HG02571 (cell line): ENCODE measurements at regions not wholly inside any gene's neighbourhood (a gene's known extent, or its start where the extent isn't known, plus 50 kb on each side); places are given as distances from the start of the nearest gene placed in this dataset.

ENCODE experiments used
- ATAC-seq: cut with Tn5 transposase; IDR thresholded peaks from one replicate; pipeline ENCODE4 v1.9.1; 2021; ENCODE audit warnings: mild to moderate bottlenecking, moderate library complexity; ENCODE audit not compliant: unreplicated experiment

DNA sequence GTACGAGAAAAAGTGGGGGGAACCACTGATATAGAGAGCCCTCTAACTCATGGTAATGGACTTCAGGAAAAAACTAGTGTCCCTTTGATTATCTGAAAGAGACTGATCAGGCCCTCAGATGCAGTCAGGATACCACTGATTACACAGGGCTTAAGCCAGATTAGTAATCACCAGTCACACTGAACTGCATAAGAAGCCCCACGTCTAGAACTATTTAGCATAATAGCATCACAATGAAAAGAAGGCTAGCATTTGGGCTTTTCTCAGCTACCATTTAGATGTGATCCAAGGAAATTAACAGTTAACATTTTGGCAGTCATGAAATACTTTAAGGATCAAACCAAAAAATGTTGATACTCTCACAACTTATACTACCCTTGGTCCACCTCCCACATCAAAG is 813.1 kb upstream of the POU3F3 start:
- no peak for ATAC-seq

DNA sequence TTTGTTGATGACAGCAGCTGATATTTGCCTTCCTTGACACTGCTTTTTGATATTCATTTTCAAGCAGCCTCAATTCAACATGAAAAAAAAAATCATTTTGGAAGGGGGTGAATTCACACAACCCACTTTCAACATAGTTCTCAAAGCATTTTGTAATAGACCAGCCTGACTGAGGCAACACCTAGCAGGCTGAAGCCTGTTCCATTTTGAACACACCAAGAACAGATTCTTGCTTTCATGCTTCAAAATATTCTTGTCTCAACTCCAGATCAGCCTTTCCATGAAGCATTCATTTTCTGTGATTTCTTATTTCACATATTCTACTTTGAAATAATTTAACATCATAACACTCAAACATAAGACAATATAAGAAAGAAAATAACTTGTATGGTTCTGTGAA is 812.6 kb upstream of the POU3F3 start:
- ATAC-seq: no peak

DNA sequence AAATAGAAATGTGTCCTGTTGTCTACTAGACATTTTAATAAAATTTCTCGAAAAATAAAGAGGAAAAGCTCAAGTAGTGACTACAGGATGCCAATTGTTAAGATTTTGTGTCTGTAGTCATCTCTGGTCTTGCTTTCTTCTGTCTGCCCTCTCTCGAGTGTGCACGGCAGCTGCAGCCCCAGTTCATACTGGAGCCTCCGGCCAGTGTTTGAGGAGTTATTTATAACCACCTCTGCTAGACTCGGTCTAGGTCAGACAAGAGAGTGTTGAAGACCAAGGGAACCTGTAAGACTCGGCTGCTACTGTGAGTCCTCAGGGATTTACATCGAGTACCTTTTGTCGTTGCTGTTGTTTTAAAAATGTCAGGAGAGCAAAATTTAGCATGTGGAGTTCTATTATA is 810.1 kb upstream of the POU3F3 start:
- ATAC-seq: no peak

DNA sequence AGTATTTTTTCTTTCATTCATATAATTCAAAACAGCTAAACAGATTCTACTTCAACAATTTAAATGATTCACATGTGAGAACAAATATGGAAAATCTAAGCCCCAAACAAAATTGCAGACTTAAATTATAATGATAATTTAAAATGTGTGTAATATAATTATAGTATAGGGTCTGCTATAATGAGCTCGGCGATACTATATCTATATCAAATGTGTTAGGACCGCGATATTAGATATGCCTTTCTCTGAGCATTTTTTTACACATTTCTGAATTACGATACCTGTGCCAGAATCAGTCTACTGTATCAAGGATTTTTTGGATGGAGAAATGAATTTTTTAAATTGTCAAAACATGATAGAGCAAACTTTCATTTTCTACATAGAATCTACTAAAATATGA is 808.8 kb upstream of the POU3F3 start:
- no peak for ATAC-seq

DNA sequence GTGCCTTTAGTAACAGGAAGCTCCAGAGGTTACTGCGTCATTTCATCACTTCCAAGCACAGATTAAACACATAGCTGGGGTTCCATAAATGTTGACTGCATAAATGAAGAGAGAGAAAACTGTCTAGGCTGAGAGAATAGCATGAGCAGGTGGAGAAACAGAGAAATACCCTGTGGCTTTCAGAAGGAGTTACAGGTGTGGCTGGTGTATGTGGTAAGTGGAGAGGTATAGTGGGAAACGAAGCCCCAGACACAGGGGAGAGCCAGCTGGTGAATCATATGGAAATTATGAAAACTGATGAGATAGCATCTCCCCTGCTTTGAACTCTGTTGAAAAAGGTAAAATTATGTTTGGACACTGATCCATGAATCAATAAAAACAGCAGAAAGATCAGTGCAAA is 807.4 kb upstream of the POU3F3 start:
- ATAC-seq: no peak

DNA sequence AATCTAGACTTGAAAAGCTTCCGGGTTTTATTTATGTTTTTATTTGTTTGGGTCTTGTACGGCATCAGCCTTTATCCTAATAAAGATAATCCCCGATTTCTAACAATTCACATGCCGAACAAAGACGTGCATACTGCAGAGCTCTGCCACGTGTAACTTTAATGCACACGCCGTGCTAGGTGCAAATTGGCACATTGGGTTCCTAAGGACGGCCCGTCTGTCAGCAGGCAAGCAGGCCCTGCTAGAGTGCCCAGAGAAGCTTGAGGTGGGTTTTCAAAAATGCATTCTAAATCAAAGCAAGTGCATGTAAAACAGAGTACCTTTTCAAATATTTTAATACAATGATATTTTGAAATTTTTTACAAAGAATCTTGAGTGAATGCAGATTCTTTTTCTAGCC is 806.4 kb upstream of the POU3F3 start:
- ATAC-seq: no peak

DNA sequence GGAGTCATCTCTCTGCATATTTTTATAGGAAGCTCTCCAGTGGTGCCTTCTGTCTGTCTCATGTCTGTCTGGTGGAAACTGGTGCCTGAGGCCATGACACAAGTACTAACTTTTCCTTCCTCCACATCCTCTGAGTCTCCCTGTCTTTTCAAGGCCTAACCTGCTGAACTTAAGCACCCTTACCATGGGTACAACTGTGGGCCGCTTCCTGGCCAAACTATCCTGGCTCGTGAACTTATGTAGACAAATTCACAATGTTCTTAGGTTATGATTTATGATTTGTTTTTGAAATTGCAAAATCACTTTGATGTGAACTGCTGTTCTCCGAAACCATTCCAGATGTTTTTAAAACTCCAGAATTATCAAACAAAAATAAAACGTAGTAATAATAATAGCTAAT is 804.5 kb upstream of the POU3F3 start:
- ATAC-seq: no peak

DNA sequence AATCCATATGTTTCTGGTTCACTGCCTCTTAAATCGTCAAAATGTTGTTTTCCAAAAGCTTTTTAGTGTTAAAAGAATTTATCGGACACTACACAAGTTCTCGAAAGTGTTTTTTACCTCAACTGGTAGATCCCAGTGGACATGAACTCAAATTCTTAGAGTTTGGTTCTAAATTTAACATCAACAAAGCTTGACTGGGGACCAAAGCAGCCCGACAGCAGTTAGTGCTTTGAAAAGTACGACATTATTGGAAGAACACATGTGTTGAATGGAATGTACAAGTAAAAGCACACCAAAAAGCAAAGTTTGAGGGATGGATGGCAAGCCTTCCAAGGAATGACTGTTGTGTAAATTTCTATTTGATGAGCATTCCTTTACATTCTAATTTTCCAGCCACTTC is 803.9 kb upstream of the POU3F3 start:
- ATAC-seq: no peak

DNA sequence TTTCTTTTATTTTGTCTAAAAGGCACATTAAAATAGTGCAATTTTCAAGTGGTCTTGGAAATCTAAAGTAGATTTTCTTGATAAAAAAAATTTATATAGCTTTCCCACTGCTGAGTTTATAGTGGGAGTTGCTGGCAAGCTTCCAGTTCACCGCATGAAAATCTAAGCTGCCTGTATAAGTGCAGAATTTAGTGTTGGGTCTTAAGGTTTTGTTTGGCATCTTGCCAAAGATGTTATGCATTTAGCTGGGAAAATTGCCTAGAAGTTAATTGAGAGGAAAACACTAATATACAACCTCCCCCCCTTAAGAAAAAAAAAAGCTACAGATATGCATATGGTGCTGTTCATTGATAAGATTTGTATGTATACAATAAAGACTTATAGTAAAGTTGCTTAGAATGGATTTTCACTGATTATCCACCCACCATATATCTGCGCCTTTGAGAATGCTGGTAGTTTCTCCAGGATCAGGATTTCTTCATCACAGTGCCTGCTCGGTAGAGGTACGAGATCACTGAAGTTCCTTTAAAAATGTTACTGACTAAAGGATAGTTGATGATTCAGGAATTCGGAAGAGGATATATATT is 803.2 kb upstream of the POU3F3 start:
- no peak for ATAC-seq

GRCh38 chr2:104051766-104052165 is 802.1 kb upstream of the POU3F3 start:
- ATAC-seq: no peak

- ATAC-seq: no peak
Measured at GRCh38 chr2:104052356-104052755, 801.6 kb upstream of the POU3F3 start.

- no peak for ATAC-seq
Measured at GRCh38 chr2:104056451-104056850, 797.5 kb upstream of the POU3F3 start.

GRCh38 chr2:104068665-104069064 is 785.2 kb upstream of the POU3F3 start:
- no peak for ATAC-seq

- no peak for ATAC-seq
Measured at GRCh38 chr2:104077573-104077972, 776.3 kb upstream of the POU3F3 start.

- ATAC-seq: no peak
Measured at GRCh38 chr2:104078431-104079157, 775.3 kb upstream of the POU3F3 start.

GRCh38 chr2:104088745-104089144 is 765.2 kb upstream of the POU3F3 start:
- no peak for ATAC-seq

GRCh38 chr2:104090407-104090806 is 763.5 kb upstream of the POU3F3 start:
- no peak for ATAC-seq

- ATAC-seq: no peak
Measured at GRCh38 chr2:104091894-104092293, 762.0 kb upstream of the POU3F3 start.

GRCh38 chr2:104092886-104093285 is 761.0 kb upstream of the POU3F3 start:
- ATAC-seq: no peak

DNA sequence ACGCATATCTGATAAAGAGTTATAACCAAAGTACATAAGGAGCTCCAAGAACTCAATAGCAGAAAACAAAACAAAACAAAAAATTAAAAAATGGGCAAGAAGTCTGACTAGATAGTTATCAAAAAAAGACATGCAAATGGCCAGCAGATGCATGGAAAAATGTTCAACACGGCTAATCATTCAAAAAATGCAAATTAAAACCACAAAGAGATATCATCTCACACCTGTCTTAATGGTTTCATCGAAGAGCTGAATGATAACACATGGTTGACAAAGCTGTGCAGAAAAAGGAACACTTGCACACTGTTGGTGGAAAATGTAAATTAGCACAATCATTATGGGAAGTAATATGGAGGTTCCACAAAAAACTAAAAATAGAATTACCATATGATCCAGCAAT is 751.3 kb upstream of the POU3F3 start:
- no peak for ATAC-seq

- no peak for ATAC-seq
Measured at GRCh38 chr2:104109356-104109755, 744.6 kb upstream of the POU3F3 start.

GRCh38 chr2:104118889-104119288 is 735.0 kb upstream of the POU3F3 start:
- no peak for ATAC-seq

DNA sequence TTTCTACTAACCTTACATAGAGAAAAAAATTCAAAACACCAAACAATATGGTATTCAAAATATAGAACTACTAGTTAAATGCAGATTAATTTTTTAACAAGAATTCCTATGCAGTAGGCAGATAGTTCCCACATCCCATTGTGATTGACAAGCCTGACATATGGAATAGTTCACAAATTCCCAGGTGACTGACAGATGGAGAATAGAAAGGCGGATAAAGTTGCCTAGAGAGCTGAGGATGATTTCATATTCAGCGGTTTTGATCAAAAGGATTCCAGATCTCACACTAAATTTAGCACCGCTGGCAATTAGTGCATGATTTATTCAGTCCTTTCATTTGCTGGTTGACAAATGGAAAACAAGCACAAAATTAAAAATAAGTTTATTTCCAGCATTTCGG is 733.7 kb upstream of the POU3F3 start:
- ATAC-seq: no peak
